Nephron (organoid): ENCODE measurements at regions not wholly inside any gene's neighbourhood (a gene's known extent, or its start where the extent isn't known, plus 50 kb on each side); places are given as distances from the start of the nearest gene placed in this dataset.

ENCODE experiments used
- H3K27ac Mint-ChIP-seq, 3 experiments: 2 replicates each; pipeline ENCODE4 v1.8.0; 2020; ENCODE audit warnings: mixed read lengths in 3 of 3, mild to moderate bottlenecking in 2 of 3, moderate library complexity in 1 of 3
- H3K27me3 Mint-ChIP-seq: 2 replicates; pipeline ENCODE4 v1.8.0; 2021; ENCODE audit warnings: low read depth, mild to moderate bottlenecking, moderate library complexity, mixed read lengths
- H3K36me3 Mint-ChIP-seq: 2 replicates; pipeline ENCODE4 v1.8.0; 2020; ENCODE audit warnings: low read depth, mixed read lengths
- H3K4me1 Mint-ChIP-seq: 2 replicates; pipeline ENCODE4 v1.8.0; 2020; ENCODE audit warnings: mixed read lengths
- H3K4me3 Mint-ChIP-seq, 3 experiments: 2 replicates each; pipeline ENCODE4 v1.8.0; 2020; ENCODE audit warnings: mild to moderate bottlenecking in 3 of 3, mixed read lengths in 3 of 3, moderate library complexity in 2 of 3
- H3K9me3 Mint-ChIP-seq: 2 replicates; pipeline ENCODE4 v1.8.0; 2020; ENCODE audit warnings: mixed read lengths
- CTCF ChIP-seq, 3 experiments: fragments of 200-600 bp; sonication (generic); IDR thresholded peaks; one replicate each; pipeline ENCODE4 v1.5.0; 2021; ENCODE audit warnings: antibody characterized with exemption in 3 of 3; ENCODE audit not compliant: unreplicated experiment in 3 of 3

GRCh38 chr12:24252602-24253001 lies 303.1 kb upstream of the SOX5 start:
- TF ChIP-seq CTCF (IDR thresholded peaks at IDR 0.05; ENCODE audit: unreplicated experiment in 3 of 3) = no peak
- Mint-ChIP-seq H3K4me3 (no peak overlapping the region), H3K27ac (no peak overlapping the region), H3K9me3 (peaks cover 4% of the 10 kb centered on the region), H3K36me3 (peaks cover 4% of the 10 kb centered on the region), H3K27me3 (no peaks in the 10 kb centered on the region), H3K4me1 (no peaks in the 10 kb centered on the region)

GRCh38 chr12:24246934-24247333 lies 297.5 kb upstream of the SOX5 start:
- Mint-ChIP-seq H3K27ac (no peak overlapping the region), H3K36me3 (no peaks in the 10 kb centered on the region), H3K27me3 (no peaks in the 10 kb centered on the region), H3K9me3 (no peaks in the 10 kb centered on the region), H3K4me1 (no peaks in the 10 kb centered on the region), H3K4me3 (no peak overlapping the region)
- no peak for TF ChIP-seq CTCF (IDR thresholded peaks at IDR 0.05; ENCODE audit: unreplicated experiment in 3 of 3)

- Mint-ChIP-seq H3K4me3 (no peak overlapping the region), H3K4me1 (no peaks in the 10 kb centered on the region), H3K27me3 (no peaks in the 10 kb centered on the region), H3K27ac (no peak overlapping the region), H3K36me3 (no peaks in the 10 kb centered on the region), H3K9me3 (no peaks in the 10 kb centered on the region)
- TF ChIP-seq CTCF (IDR thresholded peaks at IDR 0.05; ENCODE audit: unreplicated experiment in 3 of 3) = no peak
Observed at GRCh38 chr12:24246376-24246775, 296.9 kb upstream of the SOX5 start.

- Mint-ChIP-seq H3K9me3 (no peaks in the 10 kb centered on the region), H3K4me1 (no peaks in the 10 kb centered on the region), H3K36me3 (no peaks in the 10 kb centered on the region), H3K27me3 (no peaks in the 10 kb centered on the region), H3K4me3 (no peak overlapping the region), H3K27ac (no peak overlapping the region)
- no peak for TF ChIP-seq CTCF (IDR thresholded peaks at IDR 0.05; ENCODE audit: unreplicated experiment in 3 of 3)
Observed at GRCh38 chr12:24244801-24245200, 295.3 kb upstream of the SOX5 start.

GRCh38 chr12:24244231-24244630 lies 294.8 kb upstream of the SOX5 start:
- Mint-ChIP-seq H3K27ac (no peak overlapping the region), H3K4me1 (no peaks in the 10 kb centered on the region), H3K36me3 (no peaks in the 10 kb centered on the region), H3K4me3 (no peak overlapping the region), H3K9me3 (no peaks in the 10 kb centered on the region), H3K27me3 (no peaks in the 10 kb centered on the region)
- TF ChIP-seq CTCF (IDR thresholded peaks at IDR 0.05; ENCODE audit: unreplicated experiment in 3 of 3) = no peak

- Mint-ChIP-seq H3K9me3 (no peaks in the 10 kb centered on the region), H3K4me1 (no peaks in the 10 kb centered on the region), H3K27me3 (no peaks in the 10 kb centered on the region), H3K27ac (no peak overlapping the region), H3K4me3 (no peak overlapping the region), H3K36me3 (no peaks in the 10 kb centered on the region)
- no peak for TF ChIP-seq CTCF (IDR thresholded peaks at IDR 0.05; ENCODE audit: unreplicated experiment in 3 of 3)
Observed at GRCh38 chr12:24240707-24241106, 291.2 kb upstream of the SOX5 start.
